ENCODE measurements at regions not wholly inside any gene's neighbourhood (a gene's known extent, or its start where the extent isn't known, plus 50 kb on each side); places are given as distances from the start of the nearest gene placed in this dataset.

- Histone ChIP-seq H3K27ac (ENCODE audit: low read depth, low read length) (no peak overlapping the region), H3K9ac (ENCODE audit: low read length in 5 of 5) (no peak overlapping the region), H3K27me3 (ENCODE audit: control insufficient read depth in 5 of 5, insufficient read depth in 4 of 5, low read length in 5 of 5) (peaks cover 0 to 4% (median 0%) of the 10 kb centered on the region in 5 donors), H3K4me3 (ENCODE audit: low read depth in 1 of 5, low read length in 5 of 5) (no peak overlapping the region), H3K36me3 (ENCODE audit: control insufficient read depth in 5 of 5, insufficient read depth in 5 of 5, low read length in 5 of 5) (no peaks in the 10 kb centered on the region), H3K4me1 (ENCODE audit: control insufficient read depth in 5 of 5, insufficient read depth in 5 of 5, low read length in 5 of 5) (no peaks in the 10 kb centered on the region), H3K9me3 (ENCODE audit: control insufficient read depth in 5 of 5, low read length in 5 of 5) (no peaks in the 10 kb centered on the region)
Measured at GRCh38 chr10:85224366-85224940, 896.1 kb downstream of the CCSER2 start.

DNA sequence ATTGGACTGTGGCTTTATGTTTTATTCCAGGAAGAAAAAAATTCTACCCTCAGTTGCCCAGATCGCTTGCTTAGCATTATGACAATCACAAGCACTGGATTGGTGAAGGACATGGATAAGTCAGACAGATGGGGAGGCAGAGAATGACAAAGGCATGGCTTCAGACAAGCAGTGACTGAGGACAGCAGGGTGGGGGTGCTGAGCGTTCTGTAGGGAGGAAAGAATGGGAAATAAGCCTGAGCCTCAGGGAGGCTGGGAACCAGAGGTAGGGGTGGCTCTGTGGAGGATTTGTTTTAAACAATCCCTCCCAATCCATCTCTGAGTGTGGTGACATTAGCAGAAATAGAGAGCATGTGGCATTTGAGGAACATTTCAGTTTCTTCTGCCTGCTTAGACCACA is 896.9 kb downstream of the CCSER2 start:
- H3K9me3 ChIP-seq (ENCODE audit: control insufficient read depth in 5 of 5, low read length in 5 of 5), result no peaks in the 10 kb centered on the region
- H3K27me3 ChIP-seq (ENCODE audit: control insufficient read depth in 5 of 5, insufficient read depth in 4 of 5, low read length in 5 of 5), result peaks cover 0 to 4% (median 0%) of the 10 kb centered on the region in 5 donors
- H3K9ac ChIP-seq (ENCODE audit: low read length in 5 of 5), result no peak overlapping the region

GRCh38 chr10:85226596-85226995 is 898.2 kb downstream of the CCSER2 start:
- Histone ChIP-seq H3K4me3 (ENCODE audit: low read depth in 1 of 5, low read length in 5 of 5) (no peak overlapping the region), H3K27me3 (ENCODE audit: control insufficient read depth in 5 of 5, insufficient read depth in 4 of 5, low read length in 5 of 5) (peaks cover 0 to 4% (median 0%) of the 10 kb centered on the region in 5 donors), H3K9ac (ENCODE audit: low read length in 5 of 5) (no peak overlapping the region), H3K9me3 (ENCODE audit: control insufficient read depth in 5 of 5, low read length in 5 of 5) (no peaks in the 10 kb centered on the region), H3K36me3 (ENCODE audit: control insufficient read depth in 5 of 5, insufficient read depth in 5 of 5, low read length in 5 of 5) (no peaks in the 10 kb centered on the region), H3K27ac (ENCODE audit: low read depth, low read length) (no peak overlapping the region), H3K4me1 (ENCODE audit: control insufficient read depth in 5 of 5, insufficient read depth in 5 of 5, low read length in 5 of 5) (no peaks in the 10 kb centered on the region)

More for the DNA sequence above, 896.9 kb downstream of the CCSER2 start:
- no peak overlapping the region for H3K27ac ChIP-seq (ENCODE audit: low read depth, low read length)
- no peaks in the 10 kb centered on the region for H3K36me3 ChIP-seq (ENCODE audit: control insufficient read depth in 5 of 5, insufficient read depth in 5 of 5, low read length in 5 of 5)
- no peaks in the 10 kb centered on the region for H3K4me1 ChIP-seq (ENCODE audit: control insufficient read depth in 5 of 5, insufficient read depth in 5 of 5, low read length in 5 of 5)
- H3K4me3 ChIP-seq (ENCODE audit: low read depth in 1 of 5, low read length in 5 of 5), result no peak overlapping the region

DNA sequence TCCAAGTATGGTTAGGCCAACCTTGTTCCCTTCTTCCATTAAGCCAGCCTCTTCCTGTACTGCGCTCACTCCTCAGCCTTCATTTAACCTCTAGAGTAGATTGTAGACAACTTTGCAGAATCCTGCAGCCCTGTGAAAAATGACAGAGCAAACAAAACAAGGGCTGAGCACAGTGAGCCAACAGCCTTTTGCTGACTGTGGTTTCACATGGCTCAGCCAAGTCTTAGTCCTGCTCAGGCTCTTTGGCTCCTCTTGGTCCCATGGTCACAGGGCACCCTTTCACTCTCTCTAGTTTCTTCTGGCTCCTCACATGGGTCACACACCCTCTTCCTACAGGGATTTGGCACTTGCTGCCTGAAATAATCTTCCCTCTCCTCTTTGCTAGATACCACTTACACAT is 900.3 kb downstream of the CCSER2 start:
- no peak overlapping the region for H3K4me3 ChIP-seq (ENCODE audit: low read depth in 1 of 5, low read length in 5 of 5)
- no peak overlapping the region for H3K27ac ChIP-seq (ENCODE audit: low read depth, low read length)
- H3K4me1 ChIP-seq (ENCODE audit: control insufficient read depth in 5 of 5, insufficient read depth in 5 of 5, low read length in 5 of 5), result no peaks in the 10 kb centered on the region
- H3K36me3 ChIP-seq (ENCODE audit: control insufficient read depth in 5 of 5, insufficient read depth in 5 of 5, low read length in 5 of 5), result no peaks in the 10 kb centered on the region
- no peaks in the 10 kb centered on the region for H3K9me3 ChIP-seq (ENCODE audit: control insufficient read depth in 5 of 5, low read length in 5 of 5)
- peaks cover 0 to 4% (median 0%) of the 10 kb centered on the region in 5 donors for H3K27me3 ChIP-seq (ENCODE audit: control insufficient read depth in 5 of 5, insufficient read depth in 4 of 5, low read length in 5 of 5)
- H3K9ac ChIP-seq (ENCODE audit: low read length in 5 of 5), result no peak overlapping the region

DNA sequence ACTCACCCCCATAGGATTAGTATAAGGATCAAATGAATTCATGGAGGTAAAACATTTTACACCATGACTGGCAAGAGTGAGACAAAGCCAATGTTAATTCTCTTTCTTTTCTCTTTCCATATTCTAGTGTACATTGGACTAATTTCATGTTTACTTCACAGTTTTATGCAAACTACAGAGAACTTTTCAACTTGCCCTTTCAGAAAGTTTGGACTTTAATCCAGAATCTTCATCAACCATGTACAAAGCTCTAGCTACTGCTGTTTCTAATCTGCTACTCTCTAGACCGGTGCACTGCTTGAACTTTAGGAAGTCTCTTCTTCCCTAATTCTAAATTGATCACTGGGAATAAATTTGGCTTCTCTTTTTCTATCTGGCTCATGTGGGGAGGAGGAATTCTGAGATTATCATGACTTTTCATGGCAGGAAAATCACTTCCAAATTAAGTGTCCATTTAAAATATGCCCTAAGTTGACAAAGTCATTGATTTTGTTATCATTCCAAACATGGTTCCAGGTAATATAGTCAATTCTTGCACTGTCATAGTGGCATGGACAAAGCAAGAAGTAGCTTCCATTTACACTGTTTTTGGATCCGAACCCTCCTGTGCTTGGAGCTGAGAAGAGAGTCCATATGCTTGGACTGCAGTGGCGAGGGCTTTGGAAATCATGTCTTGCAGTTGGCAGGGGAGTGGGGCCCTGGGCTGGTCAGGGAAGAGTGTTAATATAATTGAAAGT is 903.3 kb downstream of the CCSER2 start:
- Histone ChIP-seq H3K27me3 (ENCODE audit: control insufficient read depth in 5 of 5, insufficient read depth in 4 of 5, low read length in 5 of 5) (no peaks in the 10 kb centered on the region), H3K9ac (ENCODE audit: low read length in 5 of 5) (no peak overlapping the region), H3K9me3 (ENCODE audit: control insufficient read depth in 5 of 5, low read length in 5 of 5) (no peaks in the 10 kb centered on the region), H3K4me1 (ENCODE audit: control insufficient read depth in 5 of 5, insufficient read depth in 5 of 5, low read length in 5 of 5) (no peaks in the 10 kb centered on the region), H3K4me3 (ENCODE audit: low read depth in 1 of 5, low read length in 5 of 5) (no peak overlapping the region), H3K27ac (ENCODE audit: low read depth, low read length) (no peak overlapping the region), H3K36me3 (ENCODE audit: control insufficient read depth in 5 of 5, insufficient read depth in 5 of 5, low read length in 5 of 5) (no peaks in the 10 kb centered on the region)

- Histone ChIP-seq H3K4me3 (ENCODE audit: low read depth in 1 of 5, low read length in 5 of 5) (no peak overlapping the region), H3K9ac (ENCODE audit: low read length in 5 of 5) (no peak overlapping the region)
Measured at GRCh38 chr10:85235258-85235657, 906.9 kb downstream of the CCSER2 start.

GRCh38 chr10:85238676-85239075 is 910.3 kb downstream of the CCSER2 start:
- Histone ChIP-seq H3K36me3 (ENCODE audit: control insufficient read depth in 5 of 5, insufficient read depth in 5 of 5, low read length in 5 of 5) (no peaks in the 10 kb centered on the region), H3K27me3 (ENCODE audit: control insufficient read depth in 5 of 5, insufficient read depth in 4 of 5, low read length in 5 of 5) (peaks cover 0 to 2% (median 0%) of the 10 kb centered on the region in 5 donors), H3K9ac (ENCODE audit: low read length in 5 of 5) (no peak overlapping the region), H3K27ac (ENCODE audit: low read depth, low read length) (no peak overlapping the region), H3K4me3 (ENCODE audit: low read depth in 1 of 5, low read length in 5 of 5) (no peak overlapping the region), H3K4me1 (ENCODE audit: control insufficient read depth in 5 of 5, insufficient read depth in 5 of 5, low read length in 5 of 5) (no peaks in the 10 kb centered on the region), H3K9me3 (ENCODE audit: control insufficient read depth in 5 of 5, low read length in 5 of 5) (peaks cover 0 to 4% (median 0%) of the 10 kb centered on the region in 5 donors)

More at GRCh38 chr10:85235258-85235657, 906.9 kb downstream of the CCSER2 start:
- H3K27ac ChIP-seq (ENCODE audit: low read depth, low read length), result no peak overlapping the region
- no peaks in the 10 kb centered on the region for H3K4me1 ChIP-seq (ENCODE audit: control insufficient read depth in 5 of 5, insufficient read depth in 5 of 5, low read length in 5 of 5)
- peaks cover 0 to 2% (median 0%) of the 10 kb centered on the region in 5 donors for H3K27me3 ChIP-seq (ENCODE audit: control insufficient read depth in 5 of 5, insufficient read depth in 4 of 5, low read length in 5 of 5)
- no peaks in the 10 kb centered on the region for H3K36me3 ChIP-seq (ENCODE audit: control insufficient read depth in 5 of 5, insufficient read depth in 5 of 5, low read length in 5 of 5)
- peaks cover 0 to 4% (median 0%) of the 10 kb centered on the region in 5 donors for H3K9me3 ChIP-seq (ENCODE audit: control insufficient read depth in 5 of 5, low read length in 5 of 5)

DNA sequence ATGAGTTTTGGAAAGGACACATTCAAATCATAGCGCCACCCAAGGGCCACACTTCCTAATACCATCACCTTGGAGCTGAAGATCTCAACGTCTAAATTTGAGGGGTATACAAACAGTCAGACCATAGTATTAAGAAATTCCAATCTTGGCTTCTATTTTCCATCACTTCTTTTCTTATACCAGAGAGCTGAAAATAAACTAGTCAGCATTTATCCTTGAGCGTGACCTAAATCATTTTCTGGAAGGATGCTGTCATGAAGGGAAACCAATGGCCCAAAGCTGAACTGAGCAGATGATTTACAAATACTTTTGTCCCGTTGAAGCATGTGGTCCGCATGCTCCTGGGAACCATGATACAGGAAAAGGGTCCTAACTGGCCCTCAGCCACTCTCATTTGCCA is 921.9 kb downstream of the CCSER2 start:
- Histone ChIP-seq H3K9ac (ENCODE audit: low read length in 5 of 5) (no peak overlapping the region), H3K4me3 (ENCODE audit: low read depth in 1 of 5, low read length in 5 of 5) (no peak overlapping the region), H3K4me1 (ENCODE audit: control insufficient read depth in 5 of 5, insufficient read depth in 5 of 5, low read length in 5 of 5) (no peaks in the 10 kb centered on the region), H3K36me3 (ENCODE audit: control insufficient read depth in 5 of 5, insufficient read depth in 5 of 5, low read length in 5 of 5) (no peaks in the 10 kb centered on the region), H3K9me3 (ENCODE audit: control insufficient read depth in 5 of 5, low read length in 5 of 5) (no peaks in the 10 kb centered on the region), H3K27ac (ENCODE audit: low read depth, low read length) (no peak overlapping the region), H3K27me3 (ENCODE audit: control insufficient read depth in 5 of 5, insufficient read depth in 4 of 5, low read length in 5 of 5) (no peaks in the 10 kb centered on the region)

GRCh38 chr10:85256481-85256880 is 928.1 kb downstream of the CCSER2 start:
- Histone ChIP-seq H3K27ac (ENCODE audit: low read depth, low read length) (no peak overlapping the region), H3K4me3 (ENCODE audit: low read depth in 1 of 5, low read length in 5 of 5) (no peak overlapping the region), H3K4me1 (ENCODE audit: control insufficient read depth in 5 of 5, insufficient read depth in 5 of 5, low read length in 5 of 5) (no peaks in the 10 kb centered on the region), H3K27me3 (ENCODE audit: control insufficient read depth in 5 of 5, insufficient read depth in 4 of 5, low read length in 5 of 5) (no peaks in the 10 kb centered on the region), H3K9me3 (ENCODE audit: control insufficient read depth in 5 of 5, low read length in 5 of 5) (no peaks in the 10 kb centered on the region), H3K9ac (ENCODE audit: low read length in 5 of 5) (no peak overlapping the region), H3K36me3 (ENCODE audit: control insufficient read depth in 5 of 5, insufficient read depth in 5 of 5, low read length in 5 of 5) (no peaks in the 10 kb centered on the region)

DNA sequence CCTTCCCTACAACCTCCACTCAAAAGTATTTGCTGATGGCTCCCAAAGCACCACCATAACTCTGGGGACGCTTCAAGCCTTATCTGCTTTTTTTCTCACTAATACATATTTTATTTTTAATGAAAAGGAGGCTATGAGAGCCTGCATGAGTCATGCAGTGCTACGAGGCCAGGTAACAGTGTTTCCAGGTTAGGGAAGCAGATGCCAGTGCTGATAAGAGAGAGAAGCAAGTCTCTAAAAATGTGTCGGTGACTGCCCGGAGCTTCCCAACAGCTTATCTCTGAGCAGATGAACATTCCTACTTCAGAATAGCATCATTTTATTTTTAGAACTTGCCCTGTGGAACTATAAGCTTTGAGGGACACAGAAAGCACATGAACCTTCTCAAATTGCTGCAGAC is 931.5 kb downstream of the CCSER2 start:
- no peak overlapping the region for H3K27ac ChIP-seq (ENCODE audit: low read depth, low read length)
- H3K9me3 ChIP-seq (ENCODE audit: control insufficient read depth in 5 of 5, low read length in 5 of 5), result no peaks in the 10 kb centered on the region
- H3K9ac ChIP-seq (ENCODE audit: low read length in 5 of 5), result no peak overlapping the region

More for the DNA sequence above, 931.5 kb downstream of the CCSER2 start:
- Histone ChIP-seq H3K27me3 (ENCODE audit: control insufficient read depth in 5 of 5, insufficient read depth in 4 of 5, low read length in 5 of 5) (no peaks in the 10 kb centered on the region), H3K4me1 (ENCODE audit: control insufficient read depth in 5 of 5, insufficient read depth in 5 of 5, low read length in 5 of 5) (no peaks in the 10 kb centered on the region), H3K4me3 (ENCODE audit: low read depth in 1 of 5, low read length in 5 of 5) (no peak overlapping the region), H3K36me3 (ENCODE audit: control insufficient read depth in 5 of 5, insufficient read depth in 5 of 5, low read length in 5 of 5) (no peaks in the 10 kb centered on the region)

All from subcutaneous abdominal adipose tissue (tissue), 5 donors.